OCI-LY3 (cell line): ENCODE measurements at regions not wholly inside any gene's neighbourhood (a gene's known extent, or its start where the extent isn't known, plus 50 kb on each side); places are given as distances from the start of the nearest gene placed in this dataset.

Experiments
- CTCF ChIP-seq: fragments of 200-600, 300-600 bp; sonication (generic); IDR thresholded peaks from 2 replicates; pipeline ENCODE4 v1.5.1; 2014; ENCODE audit warnings: antibody characterized with exemption, low read length, low read depth
- EZH2phosphoT487 ChIP-seq: fragments of 200-600 bp; shearing (Covaris generic); IDR thresholded peaks from 2 replicates; pipeline ENCODE4 v1.6.1; 2018; ENCODE audit warnings: antibody characterized with exemption, mixed run types, low read depth

- TF ChIP-seq CTCF = no peak
- TF ChIP-seq EZH2phosphoT487 = no peak
These were observed 277.6 kb downstream of the TMEM38B start for GRCh38 chr9:105971986-105972385.
